HUDEP-2 (cell line): ENCODE measurements at regions not wholly inside any gene's neighbourhood (a gene's known extent, or its start where the extent isn't known, plus 50 kb on each side); places are given as distances from the start of the nearest gene placed in this dataset.
A peak's percentile ranks its signal among the peaks of the same experiment; 100 is the strongest.

Experiments used
- DNase-seq, 76 experiments: peaks; one replicate each; lab custom pipeline; 2025; ENCODE audit not compliant: unreplicated experiment in 76 of 76; lab: John Stamatoyannopoulos, UW

DNA sequence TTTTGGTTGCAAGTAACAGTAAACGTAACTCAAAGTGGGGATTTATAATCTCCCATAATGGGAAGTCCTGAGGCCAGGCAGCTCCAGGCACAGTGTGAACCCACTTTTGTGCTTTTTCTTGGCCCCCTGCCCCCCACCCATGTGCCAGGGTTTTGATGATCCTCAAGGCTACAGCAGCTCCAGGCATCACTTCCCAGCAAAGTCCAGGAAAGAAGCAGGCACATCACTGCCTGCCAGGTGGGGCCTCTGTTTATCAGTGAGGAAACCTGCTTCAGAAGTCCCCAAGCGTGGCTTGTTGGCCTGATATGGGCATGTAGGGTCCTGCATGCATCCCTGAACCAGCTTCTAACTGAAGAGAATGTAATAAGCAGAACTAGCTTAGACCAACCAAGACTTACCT lies 299.2 kb upstream of the SKOR2 start:
- DNase-seq, result no peak

DNA sequence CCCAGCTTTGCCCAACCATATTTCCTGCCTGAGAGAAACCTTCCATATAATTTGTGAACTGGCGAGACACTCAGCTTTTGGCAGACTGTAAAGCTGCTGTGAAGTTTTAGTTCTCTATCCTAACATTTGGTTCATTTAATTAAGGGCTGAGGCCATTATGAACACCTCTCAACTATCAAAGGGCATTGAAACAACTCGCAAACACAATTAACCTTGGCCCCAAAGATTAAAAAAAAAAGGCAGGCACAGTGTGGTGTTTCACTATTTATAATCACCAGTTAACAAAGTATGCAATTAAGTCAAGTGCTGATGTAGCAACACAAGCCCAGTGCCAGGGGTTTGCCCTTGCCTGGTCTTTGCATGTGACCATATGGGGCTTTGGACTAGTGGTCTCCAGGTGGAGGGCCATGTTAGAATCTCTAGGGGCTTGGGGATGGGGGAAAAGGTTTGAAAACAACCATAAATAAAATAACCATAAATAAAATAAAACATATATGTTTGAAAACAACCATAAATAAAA lies 297.6 kb upstream of the SKOR2 start:
- no peak for DNase-seq

DNA sequence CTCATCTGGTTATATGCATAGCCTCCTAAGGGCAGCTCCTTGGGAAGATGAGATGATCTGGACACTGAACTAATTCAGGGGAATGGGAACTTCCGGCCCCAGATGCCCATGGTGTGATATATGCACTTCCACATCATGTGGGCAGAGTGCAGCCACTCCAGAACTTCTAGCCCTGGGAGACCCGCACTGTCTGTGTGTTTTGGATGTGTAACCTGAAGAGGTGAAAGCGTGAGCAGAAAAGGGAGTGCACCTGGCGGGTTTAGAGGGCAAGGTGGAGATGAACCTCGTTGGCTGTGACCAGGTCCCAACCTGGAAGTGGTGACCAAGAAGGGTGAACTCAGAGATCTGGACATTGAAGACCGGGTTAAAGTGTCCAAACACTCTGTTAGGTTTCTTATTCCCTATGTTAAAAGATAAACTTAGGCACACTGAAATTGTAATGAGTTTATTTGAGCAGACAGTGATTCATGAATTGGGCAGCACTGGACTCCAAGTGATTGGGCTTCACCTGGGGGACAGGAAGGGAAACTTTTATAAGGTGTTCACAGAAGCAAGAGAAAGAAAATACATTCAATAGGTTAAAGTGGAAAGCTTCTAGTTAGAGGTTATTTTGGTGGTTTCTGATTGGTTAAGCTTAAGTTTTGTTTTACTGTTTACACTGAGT lies 296.2 kb upstream of the SKOR2 start:
- no peak for DNase-seq

DNA sequence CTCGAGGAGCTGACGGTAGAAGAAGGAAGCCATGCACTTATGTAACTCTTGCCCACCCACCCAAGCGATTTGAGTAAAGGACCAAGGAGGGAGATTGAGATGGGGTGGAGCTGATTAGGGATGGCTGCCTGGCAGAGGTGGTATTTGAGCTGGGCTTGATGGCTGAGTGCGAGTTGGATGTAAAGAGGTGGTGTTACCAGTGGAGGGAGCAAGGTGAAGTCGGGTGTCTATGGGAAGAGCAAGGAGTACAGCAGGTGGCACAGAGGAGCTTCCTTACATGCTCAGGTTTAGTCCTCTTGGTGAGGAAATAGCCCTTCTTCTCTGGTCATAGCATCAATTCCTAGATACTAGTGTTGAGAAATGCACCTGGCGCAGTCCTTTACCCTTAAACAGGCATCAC lies 294.2 kb upstream of the SKOR2 start:
- peak in 1 of 76 experiments; percentile 4 for DNase-seq

DNA sequence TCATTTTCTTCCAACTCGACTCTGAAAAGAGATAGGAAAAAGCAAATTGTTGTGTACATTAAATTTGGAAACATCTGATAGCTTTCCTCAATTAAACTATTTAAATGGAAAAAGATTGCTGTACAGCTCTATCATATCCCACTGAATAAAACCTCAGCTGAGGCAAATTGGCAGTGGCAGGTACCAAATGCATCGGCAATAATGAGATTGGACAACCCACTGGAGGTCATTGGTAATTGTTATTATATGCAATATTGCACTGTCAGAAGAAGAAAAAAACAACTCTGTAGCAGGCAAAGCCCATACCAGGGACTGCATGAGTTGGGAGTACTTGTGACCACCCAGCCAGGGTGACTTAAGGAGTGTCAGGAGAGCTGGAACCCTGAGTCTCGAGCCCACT lies 291.6 kb upstream of the SKOR2 start:
- DNase-seq, result no peak

DNA sequence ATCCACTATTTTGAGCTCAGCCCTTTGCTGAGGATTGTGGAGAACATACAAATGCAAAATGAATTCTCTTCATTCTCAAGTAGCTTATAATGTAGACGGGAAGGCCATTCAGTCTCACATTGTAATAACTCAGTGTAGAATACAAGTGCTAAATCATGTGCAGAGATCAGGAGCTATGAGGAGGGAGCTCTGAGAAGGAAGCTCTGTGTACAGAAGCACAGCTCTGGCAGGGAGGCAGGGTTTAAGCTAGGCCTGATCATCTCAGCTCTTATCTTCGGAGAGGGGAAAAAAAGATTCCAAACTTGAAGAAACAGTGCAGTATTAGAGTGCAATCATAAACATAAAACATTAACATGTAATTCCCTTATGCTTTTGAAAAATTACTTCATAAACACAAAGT lies 291.1 kb upstream of the SKOR2 start:
- no peak for DNase-seq

DNA sequence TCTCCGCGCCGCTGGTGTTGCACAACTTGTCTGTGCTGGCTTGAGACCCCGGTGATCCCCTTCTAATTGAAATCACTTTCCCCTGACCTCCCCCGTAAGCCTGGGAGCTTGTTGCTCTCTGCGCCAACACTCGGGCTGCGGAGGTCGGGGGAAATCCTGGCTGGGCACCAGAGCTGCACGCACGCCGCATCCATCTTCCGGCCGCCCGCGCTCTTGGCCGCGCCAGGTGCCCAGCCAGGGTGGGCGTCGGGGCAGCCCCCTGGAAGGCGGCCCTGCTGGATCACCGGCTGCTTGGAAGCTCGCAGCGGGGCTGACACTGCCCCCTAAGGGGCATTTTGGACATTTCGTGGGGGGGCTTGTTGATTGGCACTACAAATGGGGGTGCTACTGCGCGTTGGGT lies 280.3 kb upstream of the SKOR2 start:
- DNase-seq, result no peak

DNA sequence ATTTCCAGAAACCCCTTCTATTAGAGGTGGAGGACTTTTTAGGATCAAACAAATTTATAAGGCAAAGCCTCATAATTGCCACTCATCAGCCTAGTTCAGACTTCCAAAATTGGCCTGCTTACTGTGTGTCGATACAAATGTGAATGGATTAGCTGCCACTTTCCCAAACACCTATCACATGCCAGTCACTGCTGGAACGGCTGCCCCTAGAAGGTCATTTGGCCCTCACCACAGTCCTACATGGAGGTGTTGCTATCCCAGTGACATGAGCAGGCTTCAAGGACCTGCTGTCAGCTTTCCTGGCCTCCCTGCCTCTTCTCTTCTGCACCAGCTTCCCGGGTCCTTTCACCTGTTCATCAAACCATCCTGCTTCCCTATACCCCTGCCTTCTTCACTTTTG lies 279.2 kb upstream of the SKOR2 start:
- no peak for DNase-seq

DNA sequence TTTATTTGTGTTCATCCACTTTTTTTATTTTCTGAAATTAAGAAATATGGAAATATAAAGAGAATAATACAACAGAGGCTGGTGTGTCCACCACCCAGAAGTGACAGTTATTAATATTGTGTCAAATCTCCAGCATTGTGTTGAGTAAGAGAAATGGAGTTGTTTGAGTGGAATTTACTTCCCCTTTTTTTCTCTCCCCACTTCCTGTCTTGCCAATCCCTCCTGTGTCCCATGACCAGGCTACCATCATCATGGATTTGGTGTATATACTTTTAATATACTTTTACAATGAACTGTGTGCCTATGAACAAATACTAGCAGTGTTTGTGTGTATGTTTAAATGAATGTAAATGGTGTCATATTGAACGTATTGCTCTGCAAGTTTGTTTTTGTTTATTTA lies 276.9 kb upstream of the SKOR2 start:
- no peak for DNase-seq

DNA sequence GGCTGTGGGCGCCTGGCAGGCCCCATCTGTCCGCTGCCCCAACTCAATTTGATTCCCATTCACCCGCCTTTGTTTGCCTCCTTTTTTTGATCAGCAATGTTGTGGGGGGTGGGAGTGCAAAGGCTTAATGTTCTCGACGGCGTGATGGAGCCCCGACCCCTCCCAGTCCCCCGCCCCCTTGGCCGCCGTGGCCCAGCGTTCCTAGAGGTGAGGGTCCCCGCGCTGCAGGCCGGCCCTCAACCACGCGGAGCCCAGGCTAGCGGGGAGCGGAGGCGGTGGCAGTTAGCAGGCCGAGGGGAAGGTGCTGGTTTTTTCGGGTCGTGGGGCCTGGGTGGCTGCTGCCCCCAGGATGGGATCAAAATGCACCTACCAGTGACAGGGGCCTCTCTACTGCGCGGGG lies 274.7 kb upstream of the SKOR2 start:
- no peak for DNase-seq

DNA sequence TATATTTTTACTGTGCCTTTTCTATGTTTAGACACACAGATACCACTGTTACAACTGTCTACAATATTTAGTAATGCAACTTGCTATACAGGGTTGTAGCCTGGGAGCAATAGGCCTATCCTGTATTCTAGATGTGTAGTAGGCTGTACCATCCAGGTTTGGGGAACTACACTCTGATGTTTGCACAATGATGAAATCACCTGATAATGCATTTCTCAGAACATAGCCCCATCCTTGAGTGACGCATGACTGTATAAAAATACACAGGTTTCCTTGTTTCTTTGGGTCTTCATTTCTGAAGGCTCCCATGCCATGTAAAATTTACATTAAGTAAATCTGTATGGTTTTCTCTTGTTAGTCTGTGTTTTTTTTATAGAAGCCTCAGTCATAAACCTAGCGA lies 270.9 kb upstream of the SKOR2 start:
- no peak for DNase-seq

DNA sequence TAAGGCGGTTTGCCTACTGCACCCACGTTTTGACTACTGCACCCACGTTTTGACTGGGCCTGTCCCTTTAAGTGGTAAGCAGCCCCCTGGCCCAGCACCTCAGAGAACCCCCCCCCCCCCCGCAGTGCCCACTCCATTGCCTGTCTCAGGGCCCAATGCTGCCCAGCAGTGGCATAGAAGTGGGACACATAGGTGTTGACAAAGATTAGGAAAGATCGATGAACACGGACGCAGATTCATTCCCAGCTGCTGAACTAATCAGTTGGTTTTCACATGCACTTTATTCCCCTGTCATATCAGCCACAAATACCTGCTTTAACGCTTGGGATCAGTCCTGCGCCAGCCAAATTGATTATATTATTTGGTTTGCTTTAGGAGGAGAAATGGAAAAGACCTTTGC lies 268.8 kb upstream of the SKOR2 start:
- DNase-seq, result no peak

DNA sequence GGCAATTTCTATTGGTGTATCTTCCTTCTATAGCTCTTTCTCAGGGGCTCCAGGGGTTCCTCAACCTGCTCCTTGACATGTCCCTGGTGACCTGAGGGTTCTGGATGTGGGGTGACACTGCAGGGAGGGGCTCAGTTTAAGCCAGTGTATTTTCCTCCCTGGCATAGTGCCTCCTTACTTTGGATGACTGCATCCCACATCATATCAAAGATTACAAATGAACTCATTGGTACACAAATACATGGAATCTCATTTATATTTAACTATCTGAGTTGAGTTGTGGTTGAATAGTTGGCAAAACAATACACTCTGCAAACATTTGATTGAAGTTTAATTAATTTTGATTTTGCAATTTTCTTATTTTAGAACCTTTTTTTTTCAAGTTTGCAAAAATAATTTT lies 268.2 kb upstream of the SKOR2 start:
- DNase-seq, result no peak

DNA sequence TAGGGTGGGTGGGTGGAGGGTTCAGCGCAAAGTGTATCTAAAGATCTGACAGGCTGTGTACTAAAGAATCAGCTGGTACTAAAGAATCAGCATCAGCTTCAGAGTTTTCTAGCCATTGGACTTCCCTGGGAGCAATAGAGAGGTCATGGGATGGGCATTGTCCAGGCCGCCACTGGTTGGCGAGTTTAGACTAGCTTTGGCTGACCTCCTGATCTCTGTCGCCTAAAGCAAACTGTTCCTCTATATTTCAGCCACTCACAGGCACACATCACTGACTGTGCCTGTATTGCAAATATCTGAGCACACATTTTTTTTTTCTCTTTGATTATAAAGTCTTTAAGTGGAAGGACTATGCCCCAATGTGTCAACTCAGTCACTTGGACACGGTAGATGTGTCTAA lies 267.8 kb upstream of the SKOR2 start:
- no peak for DNase-seq

DNA sequence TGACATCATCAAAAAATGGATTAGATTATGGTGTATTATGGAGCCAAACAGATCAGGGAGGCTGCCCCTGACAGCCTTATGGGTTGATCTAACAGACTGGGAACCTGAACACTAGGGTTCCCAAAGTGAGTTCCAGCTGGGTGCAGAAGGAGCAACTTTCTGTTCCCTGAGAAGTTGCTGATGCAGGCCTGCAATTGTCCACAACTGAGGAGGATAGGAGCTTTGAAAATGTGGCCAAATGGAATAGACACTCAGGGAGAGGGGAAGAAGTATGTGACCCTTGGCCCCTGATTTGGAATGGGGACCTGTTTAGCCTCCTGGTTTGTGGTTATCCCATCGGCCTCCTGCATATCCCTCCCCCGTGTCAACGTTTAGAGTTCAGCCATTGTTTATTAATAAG lies 262.2 kb upstream of the SKOR2 start:
- no peak for DNase-seq

DNA sequence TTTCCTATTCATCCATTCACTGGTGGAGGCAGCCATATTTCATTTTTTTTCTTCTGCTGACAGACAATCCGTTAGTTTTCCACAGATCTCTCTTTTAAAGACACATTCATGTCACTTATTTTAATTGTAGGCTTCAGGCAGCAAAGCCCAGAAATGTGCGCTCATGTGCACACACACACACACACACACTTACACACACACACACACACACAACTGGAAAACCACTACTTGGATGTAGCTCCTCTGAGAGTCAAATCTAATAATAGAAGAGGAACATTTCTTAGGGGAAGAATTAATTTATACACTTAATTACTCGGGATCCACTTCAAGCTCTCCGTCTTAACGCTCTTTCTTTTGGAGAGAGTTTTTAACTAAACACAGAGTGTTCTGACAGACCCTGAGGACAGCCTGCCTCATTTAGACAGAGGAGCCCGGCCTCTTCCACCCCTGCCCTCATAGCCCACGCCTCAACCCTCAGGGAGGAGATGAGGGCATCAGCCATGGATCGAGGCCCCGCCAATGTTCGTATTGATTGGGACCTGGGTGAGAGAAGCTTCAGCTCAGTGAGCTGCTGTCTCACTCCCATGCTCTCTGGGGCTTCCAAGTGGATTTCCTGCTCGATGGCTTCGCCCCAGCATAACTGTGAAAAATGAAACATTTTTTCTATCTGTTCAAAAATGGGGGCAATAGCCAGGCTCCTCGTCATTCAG lies 261.4 kb upstream of the SKOR2 start:
- DNase-seq, result no peak

DNA sequence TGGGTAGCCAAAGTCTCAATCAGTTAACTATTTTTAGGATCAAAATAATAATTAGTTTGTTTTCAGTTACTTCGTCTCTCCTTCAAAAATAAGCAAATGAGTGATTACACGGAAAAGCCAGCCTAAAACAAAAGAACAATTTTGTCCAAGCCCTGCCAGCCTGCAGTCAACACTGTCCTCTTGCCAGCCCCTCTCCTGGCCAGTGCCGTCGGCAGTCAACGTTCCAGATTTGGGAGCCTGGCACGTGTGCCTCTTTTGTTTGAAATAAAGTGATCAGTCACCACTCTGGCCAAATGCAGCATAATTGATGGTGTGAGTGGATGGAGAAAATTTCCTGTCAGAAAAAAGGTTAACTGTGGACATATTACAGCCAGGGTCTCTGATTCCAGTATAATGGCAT lies 260.6 kb upstream of the SKOR2 start:
- DNase-seq, result no peak

DNA sequence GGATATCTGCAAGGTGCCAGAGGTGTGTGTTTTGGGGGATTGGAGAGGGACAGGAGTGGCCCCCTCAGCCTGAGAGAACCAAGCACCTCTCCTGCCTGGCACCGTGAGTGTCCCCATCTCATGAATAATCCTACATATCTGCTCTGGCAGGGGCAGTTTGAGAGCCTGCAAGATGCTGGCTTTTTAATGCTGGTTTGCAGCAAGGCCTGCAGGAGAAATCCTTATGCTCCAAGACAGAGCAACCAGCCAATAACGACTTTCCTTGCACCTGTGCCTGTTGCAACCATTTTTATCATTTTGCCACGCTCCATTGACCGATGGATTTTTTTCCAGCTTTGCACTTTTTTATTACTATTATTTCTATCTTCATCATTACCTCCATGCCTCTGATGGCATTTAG lies 259.4 kb upstream of the SKOR2 start:
- no peak for DNase-seq

DNA sequence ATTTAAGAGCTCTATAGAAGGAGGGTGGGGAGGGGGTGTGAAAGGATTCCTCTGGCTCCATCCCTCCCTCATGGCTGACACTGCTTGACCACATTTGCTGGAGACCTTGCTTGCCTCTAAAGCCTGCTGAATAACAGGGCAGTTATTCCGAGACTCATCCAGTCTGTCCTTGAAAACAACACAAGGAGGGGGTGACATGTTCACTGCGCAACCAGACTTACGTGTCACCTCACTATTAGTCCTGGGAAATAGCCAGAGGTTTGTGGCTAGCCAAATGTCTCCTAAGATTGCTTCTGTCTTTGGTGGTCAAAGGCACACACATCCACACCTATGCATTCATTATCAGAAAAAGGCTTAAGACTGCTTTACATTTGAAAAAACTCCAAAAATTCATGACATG lies 256.2 kb upstream of the SKOR2 start:
- DNase-seq, result no peak

DNA sequence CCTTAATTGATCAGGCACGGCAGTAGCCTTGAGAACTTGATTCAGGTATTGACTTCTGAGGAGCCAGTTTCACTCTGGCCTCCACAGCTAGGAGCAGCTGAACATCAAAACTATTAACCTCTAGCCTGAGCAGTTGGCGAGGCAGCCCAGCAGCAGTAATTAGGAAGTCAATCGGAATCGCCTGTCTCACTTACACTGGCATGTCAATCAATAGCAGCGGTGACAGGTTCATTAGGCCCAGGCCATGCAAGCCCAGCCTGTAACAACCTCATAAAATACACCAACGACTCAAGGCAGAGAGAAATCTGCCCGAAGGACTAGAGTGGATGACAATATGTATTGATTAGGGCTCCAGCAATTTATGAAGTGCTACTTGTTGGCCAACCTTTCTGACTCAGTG lies 255.4 kb upstream of the SKOR2 start:
- DNase-seq, result no peak

DNA sequence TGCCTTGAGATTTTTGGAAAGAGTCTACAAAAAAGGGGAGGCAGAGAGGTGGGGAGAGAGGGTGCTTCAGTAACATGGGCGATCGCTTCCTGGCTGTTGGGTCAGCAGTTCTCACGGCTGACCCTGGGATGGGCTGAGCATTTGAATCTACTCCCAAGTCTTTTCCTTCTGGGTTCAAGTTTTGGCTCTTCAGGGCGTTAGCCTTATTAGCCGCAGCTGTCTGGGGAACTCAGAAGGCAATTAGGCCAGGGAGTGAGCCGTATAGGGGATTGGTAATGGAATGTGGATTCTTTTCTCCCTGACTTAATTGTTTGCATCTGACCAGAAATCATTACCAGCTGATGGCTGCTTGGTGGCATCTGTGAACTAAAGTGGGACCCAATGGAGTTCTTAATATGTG lies 250.5 kb upstream of the SKOR2 start:
- no peak for DNase-seq

DNA sequence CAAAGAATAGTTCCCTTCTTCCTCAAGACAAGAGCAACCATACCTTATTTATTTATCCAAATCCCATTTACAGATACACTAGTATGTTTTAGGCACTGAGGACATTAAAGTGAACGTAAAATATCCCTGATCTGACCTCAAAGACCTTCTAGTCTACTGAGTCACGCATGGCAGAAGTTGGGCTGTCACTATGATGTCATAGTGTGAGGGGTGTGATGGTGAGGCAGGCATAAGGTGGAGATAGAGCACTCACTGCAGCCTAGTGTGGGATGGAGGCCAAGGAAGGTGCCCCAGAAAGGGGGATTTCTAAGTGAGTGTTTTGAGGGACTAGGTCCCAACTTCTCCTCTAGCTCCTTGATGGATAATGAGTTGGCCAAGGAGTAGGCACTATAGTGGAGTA lies 249.5 kb upstream of the SKOR2 start:
- DNase-seq, result no peak

DNA sequence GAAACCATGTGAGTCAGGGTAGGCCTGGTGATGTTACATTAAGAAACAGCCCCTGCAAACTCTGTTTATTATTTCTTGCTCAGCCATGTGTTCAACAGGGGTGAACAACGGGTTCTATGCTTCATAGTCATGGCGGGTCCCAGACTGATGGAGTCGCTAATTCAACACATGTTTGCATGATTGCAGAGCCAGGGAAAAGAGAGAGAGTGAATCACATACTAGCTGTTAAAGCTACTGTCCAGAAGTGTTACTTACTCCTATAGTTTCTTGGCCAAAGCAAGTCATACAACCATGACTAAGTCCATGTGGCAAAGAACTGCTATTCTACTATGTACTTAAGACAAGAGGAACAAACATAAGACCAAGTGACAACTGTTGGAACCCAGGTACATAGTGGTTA lies 241.2 kb upstream of the SKOR2 start:
- DNase-seq, result no peak
